Stimulated activated effector memory CD8-positive, alpha-beta T cell treated with anti-CD3 and anti-CD28 coated beads, Interleukin-12 subunit alpha, Interleukin-12 subunit beta, amount 100 ng/mL, for 72 hours (primary cell): ENCODE measurements at regions not wholly inside any gene's neighbourhood (a gene's known extent, or its start where the extent isn't known, plus 50 kb on each side); places are given as distances from the start of the nearest gene placed in this dataset.

Experiments
- ATAC-seq: fragments of 150-1000 bp; cut with Tn5 transposase; 2 replicates; pipeline ENCODE4 v1.10.0; 2021
- DNase-seq, 2 donors: peaks; one replicate each; pipeline ENCODE4 v3.0.0; 2021 to 2022; ENCODE audit warnings: low spot score in 2 of 2
- H3K27ac Mint-ChIP-seq: one replicate; pipeline ENCODE4 v1.8.0; 2022; ENCODE audit warnings: mild to moderate bottlenecking, mixed read lengths
- H3K36me3 Mint-ChIP-seq: one replicate; pipeline ENCODE4 v1.8.0; 2022; ENCODE audit warnings: mild to moderate bottlenecking, mixed read lengths
- H3K4me1 Mint-ChIP-seq: one replicate; pipeline ENCODE4 v1.8.0; 2022; ENCODE audit warnings: mixed read lengths
- H3K4me3 Mint-ChIP-seq: one replicate; pipeline ENCODE4 v1.8.0; 2022; ENCODE audit warnings: mild to moderate bottlenecking, mixed read lengths
- H3K9me3 Mint-ChIP-seq: one replicate; pipeline ENCODE4 v1.8.0; 2022; ENCODE audit warnings: mixed read lengths

DNA sequence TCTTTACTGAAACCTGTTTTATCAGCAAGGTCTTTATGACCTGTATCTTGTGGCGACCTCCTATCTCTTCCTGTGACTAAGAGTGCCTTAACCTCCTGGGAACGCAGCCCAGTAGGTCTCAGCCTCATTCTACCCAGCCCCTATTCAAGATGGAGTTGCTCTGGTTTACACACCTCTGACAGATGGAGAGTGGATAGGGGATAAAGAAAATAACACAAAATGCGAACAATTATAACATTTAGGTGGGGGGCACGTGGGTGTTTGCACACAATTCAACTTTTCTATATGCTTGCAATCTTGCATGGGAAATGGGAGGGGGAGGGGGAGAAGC is 83.3 kb downstream of the RMI2 start:
- Mint-ChIP-seq H3K27ac (no peak overlapping the region), H3K9me3 (no peaks in the 10 kb centered on the region), H3K4me3 (no peak overlapping the region), H3K36me3 (no peaks in the 10 kb centered on the region), H3K4me1 (no peaks in the 10 kb centered on the region)
- DNase-seq (no peak), ATAC-seq (no peak)

DNA sequence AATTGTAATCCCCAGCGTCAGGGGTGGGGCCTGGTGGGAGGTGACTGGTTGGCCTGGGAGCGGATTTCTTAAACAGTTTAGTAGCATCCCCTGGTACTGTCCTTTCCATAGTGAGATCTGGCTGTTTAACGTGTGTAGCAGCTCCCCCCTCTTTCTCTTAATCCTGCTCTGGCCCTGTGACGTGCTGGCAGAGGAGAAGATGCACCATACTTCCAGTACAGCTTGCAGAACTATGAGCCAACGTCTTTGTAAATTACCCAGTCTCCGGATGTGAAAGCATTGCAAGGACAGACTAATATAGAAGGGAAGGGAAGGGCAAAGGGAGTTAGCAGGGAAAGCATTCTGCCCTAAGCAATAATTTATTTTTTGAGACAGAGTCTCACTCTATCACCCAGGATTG is 83.9 kb downstream of the RMI2 start:
- DNase-seq (no peak), ATAC-seq (no peak)
- Mint-ChIP-seq H3K9me3 (no peaks in the 10 kb centered on the region), H3K4me3 (no peak overlapping the region), H3K27ac (no peak overlapping the region), H3K4me1 (no peaks in the 10 kb centered on the region), H3K36me3 (no peaks in the 10 kb centered on the region)

DNA sequence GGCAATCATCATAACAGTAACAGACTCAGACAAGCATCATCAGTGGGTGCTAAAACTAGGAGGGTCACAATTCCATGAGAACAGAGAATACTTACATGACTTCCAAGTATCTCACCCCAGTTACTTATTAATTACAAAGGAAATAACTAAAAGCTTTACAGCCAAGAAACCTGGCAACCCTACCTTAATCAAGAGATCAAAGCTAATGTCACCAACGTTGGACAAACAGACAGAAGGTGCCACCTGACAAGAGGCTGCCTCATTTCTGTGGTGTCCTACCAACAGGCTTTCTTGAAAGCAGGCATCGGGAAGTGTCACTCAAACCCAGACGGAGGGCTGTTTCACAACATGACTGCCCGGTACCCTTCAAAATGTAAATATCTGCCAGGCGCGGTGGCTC is 84.6 kb downstream of the RMI2 start:
- DNase-seq: no peak
- no peaks in the 10 kb centered on the region for H3K36me3 Mint-ChIP-seq
- no peak for ATAC-seq
- no peak overlapping the region for H3K27ac Mint-ChIP-seq
- no peaks in the 10 kb centered on the region for H3K4me1 Mint-ChIP-seq
- H3K4me3 Mint-ChIP-seq: no peak overlapping the region
- H3K9me3 Mint-ChIP-seq: no peaks in the 10 kb centered on the region

DNA sequence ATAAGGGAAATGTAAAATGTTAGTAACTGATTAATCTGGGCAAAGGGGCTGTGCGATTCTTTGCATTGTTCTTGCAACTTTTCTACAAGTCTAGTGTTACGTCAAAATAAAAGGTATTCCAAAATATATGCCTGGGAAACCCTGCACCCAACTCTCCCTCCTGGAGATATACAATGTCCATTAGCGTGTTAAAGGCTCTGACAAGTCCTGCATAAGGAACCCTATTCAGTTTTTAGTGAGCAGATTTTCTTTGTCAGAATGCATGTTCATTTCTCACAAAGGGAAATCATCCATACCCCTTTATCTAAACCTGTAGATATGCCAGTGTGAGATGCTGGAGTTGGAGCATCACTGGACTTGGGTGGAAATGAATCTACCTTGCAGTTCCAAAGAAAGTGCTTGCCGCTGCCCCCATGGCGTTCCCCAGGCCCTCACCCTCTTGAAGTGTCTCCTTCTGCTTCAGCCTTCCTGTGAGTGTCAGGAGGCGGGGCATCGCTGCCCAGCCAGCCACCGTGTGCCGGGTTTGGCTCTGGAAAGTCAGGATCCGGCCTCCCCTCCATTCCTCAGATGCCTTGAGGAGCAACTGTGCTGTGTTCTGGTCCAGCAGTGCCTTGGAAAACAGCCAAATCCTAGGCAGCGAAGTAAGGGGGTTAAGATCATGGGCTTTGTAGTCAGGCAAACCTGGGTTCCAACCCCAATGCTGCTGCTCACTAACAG is 85.5 kb downstream of the RMI2 start:
- Mint-ChIP-seq H3K4me1 (no peaks in the 10 kb centered on the region), H3K36me3 (no peaks in the 10 kb centered on the region), H3K27ac (no peak overlapping the region), H3K4me3 (no peak overlapping the region), H3K9me3 (no peaks in the 10 kb centered on the region)
- ATAC-seq (no peak), DNase-seq (no peak)

DNA sequence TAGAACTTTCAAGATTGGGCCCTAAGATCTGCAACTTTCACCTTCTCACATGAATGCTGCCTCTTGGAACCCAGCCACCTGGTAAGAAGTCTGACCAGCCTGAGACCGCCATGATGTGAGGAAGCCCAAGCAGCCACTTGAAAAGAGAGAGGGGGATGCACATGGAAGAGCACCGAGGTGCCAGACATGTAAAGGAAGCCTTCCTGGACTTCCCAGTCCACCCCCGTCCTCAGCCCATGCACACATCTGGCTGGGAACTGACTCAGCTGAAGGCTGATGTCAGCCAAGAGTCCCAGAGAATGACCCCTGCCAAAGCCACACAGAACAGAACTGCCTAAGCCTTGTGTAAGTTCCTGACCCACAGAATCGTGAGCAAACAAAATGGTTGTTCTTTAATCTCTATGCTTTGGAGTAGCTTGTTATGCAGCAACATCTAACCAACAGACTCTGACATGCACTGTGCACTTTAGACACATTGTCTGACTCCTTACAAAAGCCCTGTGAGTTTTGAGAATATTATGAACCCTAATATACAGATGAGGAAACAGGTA is 86.7 kb downstream of the RMI2 start:
- no peaks in the 10 kb centered on the region for H3K36me3 Mint-ChIP-seq
- no peak for ATAC-seq
- no peak overlapping the region for H3K4me3 Mint-ChIP-seq
- no peak for DNase-seq
- no peak overlapping the region for H3K27ac Mint-ChIP-seq
- H3K4me1 Mint-ChIP-seq: no peaks in the 10 kb centered on the region
- H3K9me3 Mint-ChIP-seq: no peaks in the 10 kb centered on the region

DNA sequence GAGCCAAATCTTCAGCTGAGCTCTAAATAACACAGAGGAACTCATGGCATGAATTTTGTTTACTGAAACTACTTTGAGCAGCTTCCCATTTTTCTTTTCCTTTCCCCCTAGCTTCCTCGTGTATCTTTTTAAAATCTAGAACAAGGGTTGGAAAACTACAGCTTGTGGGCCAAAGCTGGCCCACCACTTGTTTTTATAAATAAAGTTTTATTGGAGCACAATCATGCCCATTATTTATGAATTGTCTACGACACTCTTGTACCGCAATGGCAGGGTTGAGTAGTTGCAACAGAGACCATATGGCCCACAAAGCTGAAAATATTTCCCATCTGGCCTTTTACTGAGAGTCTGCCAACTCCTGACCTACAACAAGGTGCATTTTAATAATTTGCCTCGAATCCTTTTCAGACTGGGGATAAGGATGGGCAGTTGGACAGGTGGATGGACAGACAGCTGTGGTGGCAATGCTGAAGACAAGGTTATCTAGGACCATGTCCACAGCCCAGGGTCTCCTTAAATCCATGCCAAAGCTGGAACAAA is 87.7 kb downstream of the RMI2 start:
- ATAC-seq: no peak
- DNase-seq: no peak
- no peaks in the 10 kb centered on the region for H3K9me3 Mint-ChIP-seq
- no peaks in the 10 kb centered on the region for H3K4me1 Mint-ChIP-seq
- H3K4me3 Mint-ChIP-seq: no peak overlapping the region
- H3K36me3 Mint-ChIP-seq: no peaks in the 10 kb centered on the region
- no peak overlapping the region for H3K27ac Mint-ChIP-seq

DNA sequence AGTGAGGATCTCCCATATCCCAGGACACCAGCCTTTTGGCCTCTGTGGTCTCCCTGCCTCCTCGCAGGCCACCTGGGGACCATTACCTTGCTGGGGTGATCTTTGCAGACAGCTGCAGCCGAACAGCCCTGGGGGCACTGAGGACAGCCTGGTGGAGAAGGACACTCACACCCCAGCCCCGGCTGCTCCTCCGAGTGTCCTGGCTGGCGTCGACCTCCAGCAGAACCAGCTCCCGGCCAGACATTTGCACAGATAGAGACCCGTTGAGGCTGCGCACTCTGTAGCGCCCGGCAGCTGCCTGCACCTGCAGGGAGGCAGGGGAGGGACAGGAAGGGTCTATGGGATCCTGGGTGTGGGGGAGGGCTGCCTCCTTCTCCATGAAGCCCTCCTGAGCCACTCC is 90.3 kb downstream of the RMI2 start:
- no peaks in the 10 kb centered on the region for H3K36me3 Mint-ChIP-seq
- DNase-seq (no peak), ATAC-seq (no peak)
- no peaks in the 10 kb centered on the region for H3K9me3 Mint-ChIP-seq
- no peaks in the 10 kb centered on the region for H3K4me1 Mint-ChIP-seq
- H3K27ac Mint-ChIP-seq: no peak overlapping the region
- no peak overlapping the region for H3K4me3 Mint-ChIP-seq

DNA sequence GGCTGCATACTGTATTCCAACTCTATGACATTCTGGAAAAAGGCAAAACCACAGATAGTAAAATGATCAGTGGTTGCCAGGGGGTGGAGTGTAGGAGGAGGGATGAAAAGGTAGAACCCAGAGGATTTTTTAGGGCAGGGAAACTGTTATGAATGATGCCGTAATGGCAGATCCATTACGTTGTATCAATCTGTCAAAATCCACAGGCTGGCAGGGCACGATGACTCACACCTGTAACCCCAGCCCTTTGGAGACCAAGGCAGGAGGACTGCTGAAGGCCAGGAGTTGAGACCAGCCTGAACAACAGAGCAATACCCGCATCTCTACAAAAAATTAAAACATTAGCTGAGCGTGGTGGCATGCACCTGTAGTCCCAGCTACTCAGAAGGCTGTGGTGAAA is 91.8 kb downstream of the RMI2 start:
- no peaks in the 10 kb centered on the region for H3K9me3 Mint-ChIP-seq
- no peaks in the 10 kb centered on the region for H3K4me1 Mint-ChIP-seq
- H3K27ac Mint-ChIP-seq: no peak overlapping the region
- no peak overlapping the region for H3K4me3 Mint-ChIP-seq
- no peaks in the 10 kb centered on the region for H3K36me3 Mint-ChIP-seq
- ATAC-seq (no peak), DNase-seq (no peak)

DNA sequence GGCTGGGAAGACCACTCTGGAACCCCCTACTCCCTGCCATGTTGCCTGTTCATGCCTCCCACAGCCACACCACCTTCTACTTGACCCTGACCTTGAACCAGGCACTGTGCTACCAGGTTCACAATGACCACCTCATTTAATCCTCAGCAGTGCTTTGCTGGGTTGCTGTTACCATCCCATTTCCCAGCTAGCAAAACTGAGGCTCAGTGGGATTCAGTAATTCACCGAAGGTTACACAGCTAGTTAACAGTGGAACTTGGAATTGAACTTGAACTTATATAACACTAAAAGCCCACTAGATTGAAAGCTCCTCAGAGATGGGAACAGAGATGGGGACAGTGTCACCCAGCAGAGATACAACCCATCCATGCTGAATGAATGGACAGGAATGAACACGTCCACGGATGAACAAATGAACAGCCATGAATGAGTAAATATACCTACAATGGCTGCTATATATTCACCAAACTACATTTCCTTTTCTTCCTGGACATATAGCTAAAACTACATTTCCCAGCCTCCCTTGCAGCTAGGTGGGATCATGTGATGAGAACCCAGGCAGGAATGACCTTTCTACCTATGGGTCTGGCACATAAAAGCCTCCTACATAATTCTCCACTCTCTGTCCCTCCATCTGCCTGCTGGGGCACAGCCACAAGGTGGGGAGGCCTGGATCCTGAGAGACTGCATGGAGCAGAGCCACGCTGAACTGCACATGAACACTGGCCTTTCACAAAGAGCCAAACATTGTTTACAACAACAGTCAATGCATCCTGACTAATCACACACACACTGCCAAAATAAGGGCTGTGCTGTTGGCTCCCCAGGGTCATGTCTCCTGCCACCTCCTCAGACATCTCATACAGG is 94.8 kb downstream of the RMI2 start:
- Mint-ChIP-seq H3K9me3 (no peaks in the 10 kb centered on the region), H3K4me1 (no peaks in the 10 kb centered on the region), H3K4me3 (no peak overlapping the region), H3K36me3 (no peaks in the 10 kb centered on the region), H3K27ac (no peak overlapping the region)
- ATAC-seq: no peak
- DNase-seq: no peak

DNA sequence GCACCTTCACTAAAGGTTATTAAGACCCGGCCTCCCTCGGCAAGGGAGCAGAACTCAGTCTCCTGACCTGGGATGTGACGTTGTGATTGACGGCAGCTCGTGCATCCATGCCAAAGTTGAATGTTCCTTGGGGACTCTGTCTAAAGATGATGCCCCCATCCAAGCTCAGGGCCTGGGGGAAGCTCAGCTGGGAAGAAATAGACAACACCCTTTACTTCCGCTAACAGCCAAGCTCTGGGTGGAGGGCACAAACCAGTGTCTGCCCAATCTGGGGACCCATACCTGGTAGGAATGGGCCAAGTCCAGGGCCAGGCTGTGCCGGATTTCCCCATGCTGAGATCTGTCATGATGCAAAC is 95.4 kb downstream of the RMI2 start:
- ATAC-seq: no peak

DNA sequence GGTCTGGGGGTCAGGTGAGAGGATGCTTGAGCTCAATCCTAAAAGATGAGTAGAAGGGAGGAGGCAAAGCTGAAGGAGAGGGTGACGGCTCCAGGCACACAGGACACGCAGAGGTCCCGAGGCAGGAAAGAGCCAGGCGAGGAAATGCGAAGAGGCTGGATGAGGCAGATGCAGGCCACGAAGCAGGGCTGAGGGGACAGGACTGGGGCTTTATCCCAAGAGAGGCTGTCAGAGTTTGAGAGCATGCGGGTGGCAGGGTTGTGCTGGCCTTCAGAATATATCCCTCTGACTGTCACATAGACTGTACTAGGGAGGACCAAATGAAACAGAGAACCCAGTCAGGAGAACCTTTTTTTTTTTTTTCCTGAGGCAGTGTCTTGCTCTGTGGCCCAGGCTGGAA is 100.2 kb downstream of the RMI2 start:
- DNase-seq (no peak), ATAC-seq (no peak)
- no peaks in the 10 kb centered on the region for H3K36me3 Mint-ChIP-seq
- H3K4me3 Mint-ChIP-seq: no peak overlapping the region
- no peaks in the 10 kb centered on the region for H3K4me1 Mint-ChIP-seq
- H3K27ac Mint-ChIP-seq: no peak overlapping the region
- H3K9me3 Mint-ChIP-seq: no peaks in the 10 kb centered on the region

More for the DNA sequence above, 95.4 kb downstream of the RMI2 start:
- H3K9me3 Mint-ChIP-seq: no peaks in the 10 kb centered on the region
- no peaks in the 10 kb centered on the region for H3K4me1 Mint-ChIP-seq
- no peak overlapping the region for H3K27ac Mint-ChIP-seq
- H3K36me3 Mint-ChIP-seq: no peaks in the 10 kb centered on the region
- H3K4me3 Mint-ChIP-seq: no peak overlapping the region
- DNase-seq: no peak

DNA sequence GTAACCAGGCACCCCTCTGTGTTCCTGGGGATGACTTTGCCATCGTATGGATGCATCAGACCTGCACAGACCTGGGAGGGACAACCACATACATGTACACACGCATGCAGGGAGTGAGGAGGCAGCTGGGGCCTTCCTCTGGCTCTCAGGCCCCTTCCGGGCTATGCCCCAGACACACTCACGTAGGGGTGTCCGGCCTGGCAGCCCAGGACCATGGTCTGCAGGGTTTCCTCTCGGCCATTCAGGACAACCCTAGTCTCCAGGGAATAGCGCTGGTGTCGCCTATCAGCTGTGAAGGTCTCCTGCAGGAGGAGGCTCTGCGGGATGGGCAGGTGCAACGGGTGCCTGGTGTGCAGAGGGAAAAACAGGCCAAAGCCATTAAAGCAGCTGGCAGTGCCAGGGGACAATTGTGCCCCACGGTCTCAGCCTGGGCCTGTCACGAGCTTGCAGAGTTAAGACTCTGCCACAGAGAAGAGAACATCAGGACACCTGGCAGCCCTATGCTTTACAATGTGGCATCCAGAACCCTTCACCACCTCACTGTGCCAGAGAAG is 101.4 kb downstream of the RMI2 start:
- ATAC-seq (no peak), DNase-seq (no peak)
- Mint-ChIP-seq H3K4me1 (no peaks in the 10 kb centered on the region), H3K36me3 (no peaks in the 10 kb centered on the region), H3K9me3 (no peaks in the 10 kb centered on the region), H3K4me3 (no peak overlapping the region), H3K27ac (no peak overlapping the region)

DNA sequence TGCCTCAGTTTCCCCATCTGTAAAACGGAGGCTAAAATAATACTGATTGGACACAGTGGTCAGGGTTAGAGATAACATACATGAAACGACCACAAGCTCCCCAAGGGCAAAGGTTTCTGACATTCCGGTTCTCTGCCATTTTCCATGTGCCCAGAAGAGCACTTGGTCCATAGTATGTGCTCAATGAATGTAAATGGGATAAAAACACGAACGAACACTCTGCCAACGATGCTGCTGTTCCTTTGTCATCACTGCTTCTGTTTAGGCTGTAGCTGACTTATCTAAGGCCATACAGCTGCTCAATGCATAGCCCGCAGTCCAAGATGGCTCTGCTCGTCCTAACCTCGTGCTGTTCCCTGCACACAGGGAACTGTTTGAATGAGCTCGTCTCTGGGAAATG is 102.0 kb downstream of the RMI2 start:
- Mint-ChIP-seq H3K4me3 (no peak overlapping the region), H3K36me3 (no peaks in the 10 kb centered on the region), H3K4me1 (no peaks in the 10 kb centered on the region), H3K27ac (no peak overlapping the region), H3K9me3 (no peaks in the 10 kb centered on the region)
- no peak for DNase-seq
- ATAC-seq: no peak

DNA sequence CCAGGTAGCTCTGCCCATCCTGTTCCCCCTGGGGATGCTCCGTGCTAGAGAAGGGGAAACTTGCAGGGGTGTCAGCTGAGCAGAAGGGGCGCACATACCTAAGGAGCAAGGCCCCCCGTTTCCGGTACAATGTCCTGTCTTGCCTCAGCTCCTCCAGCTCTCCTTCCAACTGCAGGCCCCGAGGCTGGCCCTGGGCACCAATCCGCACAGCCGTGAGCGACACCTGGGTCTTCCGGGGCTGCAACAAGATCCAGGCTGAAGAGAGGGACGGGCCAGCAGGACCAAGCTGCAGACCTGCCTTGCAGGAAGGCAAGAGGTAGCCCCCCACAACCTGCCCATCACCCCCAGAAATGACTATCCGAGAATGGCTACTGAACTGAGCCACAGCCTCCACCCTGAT is 102.6 kb downstream of the RMI2 start:
- Mint-ChIP-seq H3K36me3 (no peaks in the 10 kb centered on the region), H3K27ac (no peak overlapping the region), H3K4me1 (no peaks in the 10 kb centered on the region), H3K4me3 (no peak overlapping the region), H3K9me3 (no peaks in the 10 kb centered on the region)
- DNase-seq (no peak), ATAC-seq (no peak)

DNA sequence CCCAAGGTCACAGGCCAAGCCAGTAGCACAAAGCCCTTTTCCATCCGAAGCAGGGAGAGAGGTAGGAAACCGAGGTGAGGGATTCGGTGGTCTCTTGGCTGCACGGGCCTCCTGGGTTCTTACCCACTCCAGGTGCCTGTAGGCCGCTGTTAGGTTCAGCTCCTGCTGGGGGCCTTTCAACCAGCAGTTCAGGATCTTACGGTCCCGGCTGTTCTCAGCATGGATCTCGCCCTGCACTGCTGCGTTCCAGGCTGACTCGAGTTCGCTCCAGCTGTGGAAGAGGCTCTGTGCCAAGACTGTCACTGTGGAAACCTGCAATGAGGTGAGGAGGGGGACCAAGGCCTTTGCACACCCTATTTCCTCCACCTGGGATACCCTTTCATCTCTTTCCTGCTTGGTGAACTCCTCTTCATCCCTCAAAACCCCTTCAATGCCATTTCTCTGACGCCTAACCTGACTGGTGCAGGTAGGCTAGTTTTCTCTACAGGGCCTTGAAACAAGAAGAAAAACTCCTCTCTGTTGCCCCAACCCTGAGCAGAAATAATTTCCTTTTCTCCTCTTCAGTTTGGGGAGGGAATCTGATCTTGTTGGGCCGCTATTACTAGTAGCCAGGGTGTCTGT is 103.6 kb downstream of the RMI2 start:
- DNase-seq (no peak), ATAC-seq (no peak)
- H3K36me3 Mint-ChIP-seq: no peaks in the 10 kb centered on the region
- no peaks in the 10 kb centered on the region for H3K4me1 Mint-ChIP-seq
- no peaks in the 10 kb centered on the region for H3K9me3 Mint-ChIP-seq
- H3K27ac Mint-ChIP-seq: no peak overlapping the region
- H3K4me3 Mint-ChIP-seq: no peak overlapping the region
